Right atrium auricular region (tissue), 2 donors: ENCODE measurements at regions not wholly inside any gene's neighbourhood (a gene's known extent, or its start where the extent isn't known, plus 50 kb on each side); places are given as distances from the start of the nearest gene placed in this dataset.
"Not testable (repeated sequence)": the region's sequence is repeated elsewhere in the genome, so short reads cannot be mapped to it uniquely, and the experiment has no call there.

Experiments
- DNase-seq: peaks from one replicate; pipeline ENCODE4 v3.0.0-alpha.2; 2019; ENCODE audit warnings: low spot score
- H3K27ac ChIP-seq, 2 donors: fragments of 200-600 bp; sonication (generic); 1 replicate in 1 of 2; 2 replicates in 1 of 2; pipeline ENCODE4 v1.5.1; 2016 to 2019
- H3K27me3 ChIP-seq, 2 donors: fragments of 200-600 bp; sonication (generic); one replicate each; pipeline versions ENCODE4 v1.5.1 to v1.6.0; 2017 to 2019
- H3K36me3 ChIP-seq: fragments of 200-600 bp; sonication (generic); one replicate; pipeline ENCODE4 v1.5.1; 2016
- H3K4me1 ChIP-seq, 2 donors: fragments of 200-600 bp; sonication (generic); one replicate each; pipeline versions ENCODE4 v1.5.1 to v1.6.0; 2017 to 2019
- H3K4me3 ChIP-seq, 2 donors: fragments of 200-600 bp; sonication (generic); 1 replicate in 1 of 2; 2 replicates in 1 of 2; pipeline ENCODE4 v1.5.1; 2017 to 2019; ENCODE audit warnings: mild to moderate bottlenecking in 1 of 2, moderate library complexity in 1 of 2
- H3K9me3 ChIP-seq, 2 donors: fragments of 200-600 bp; sonication (generic); one replicate each; pipeline ENCODE4 v1.5.1; 2019
- CTCF ChIP-seq, 2 donors: fragments of 200-600 bp; sonication (generic); IDR thresholded peaks; one replicate each; pipeline ENCODE4 v1.5.1; 2019; ENCODE audit warnings: antibody characterized with exemption in 2 of 2

DNA sequence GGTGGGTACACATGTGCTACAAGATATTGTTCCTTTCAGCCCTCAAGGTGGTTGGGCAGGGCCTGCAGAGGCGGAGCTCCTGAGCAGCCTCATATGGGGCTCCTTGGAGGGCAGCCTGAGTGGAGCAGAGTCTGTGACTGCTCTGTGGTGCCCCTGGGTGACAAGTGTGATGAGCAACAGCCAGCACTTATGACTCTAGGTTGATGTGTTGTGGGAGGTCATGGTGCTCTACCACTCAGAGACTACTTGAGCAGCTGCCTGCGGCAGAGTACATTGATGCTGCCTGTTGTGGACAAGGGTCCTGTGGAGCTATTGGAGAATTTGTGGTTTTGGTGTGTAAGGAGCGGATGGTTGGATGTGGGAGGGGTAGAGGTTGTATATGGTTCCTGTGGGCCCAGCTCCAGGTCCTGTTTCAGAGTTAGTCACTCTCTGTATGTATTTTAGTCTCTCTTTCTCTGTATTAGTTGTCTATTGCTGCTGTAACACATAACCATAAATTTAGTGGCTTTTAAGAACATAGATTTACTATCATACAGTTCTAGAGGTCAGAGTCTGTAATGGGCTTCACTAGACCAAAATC is 141.3 kb downstream of the SREK1 start:
- Histone ChIP-seq H3K27me3 (no peaks in the 10 kb centered on the region), H3K27ac (no peak overlapping the region), H3K4me3 (no peak overlapping the region), H3K4me1 (no peaks in the 10 kb centered on the region), H3K36me3 (no peaks in the 10 kb centered on the region), H3K9me3 (no peaks in the 10 kb centered on the region)
- no peak for DNase-seq
- TF ChIP-seq CTCF (IDR thresholded peaks at IDR 0.05): no peak

DNA sequence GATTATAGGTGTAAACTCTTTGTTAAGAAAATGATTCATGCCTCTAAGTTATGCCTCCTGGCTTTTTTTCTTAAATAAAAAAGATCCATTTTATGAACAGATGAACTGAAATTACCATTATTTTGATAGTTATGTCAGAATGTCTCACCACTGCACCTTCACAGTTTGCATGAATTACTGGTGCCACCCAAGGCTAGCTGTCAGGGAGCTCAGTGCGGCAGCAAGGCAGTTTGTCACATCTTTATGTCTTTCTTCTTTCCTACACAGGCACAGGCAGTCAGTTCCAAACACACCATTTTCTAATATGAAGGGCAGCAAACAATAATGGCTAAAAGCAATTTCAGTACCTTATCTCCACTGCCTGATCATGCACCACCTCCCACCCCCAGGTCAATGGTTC is 147.7 kb downstream of the SREK1 start:
- H3K36me3 ChIP-seq: no peaks in the 10 kb centered on the region
- H3K27ac ChIP-seq: no peak overlapping the region
- TF ChIP-seq CTCF (IDR thresholded peaks at IDR 0.05): no peak
- H3K27me3 ChIP-seq: no peaks in the 10 kb centered on the region
- H3K4me1 ChIP-seq: no peaks in the 10 kb centered on the region
- no peaks in the 10 kb centered on the region for H3K9me3 ChIP-seq
- no peak for DNase-seq
- H3K4me3 ChIP-seq: no peak overlapping the region

DNA sequence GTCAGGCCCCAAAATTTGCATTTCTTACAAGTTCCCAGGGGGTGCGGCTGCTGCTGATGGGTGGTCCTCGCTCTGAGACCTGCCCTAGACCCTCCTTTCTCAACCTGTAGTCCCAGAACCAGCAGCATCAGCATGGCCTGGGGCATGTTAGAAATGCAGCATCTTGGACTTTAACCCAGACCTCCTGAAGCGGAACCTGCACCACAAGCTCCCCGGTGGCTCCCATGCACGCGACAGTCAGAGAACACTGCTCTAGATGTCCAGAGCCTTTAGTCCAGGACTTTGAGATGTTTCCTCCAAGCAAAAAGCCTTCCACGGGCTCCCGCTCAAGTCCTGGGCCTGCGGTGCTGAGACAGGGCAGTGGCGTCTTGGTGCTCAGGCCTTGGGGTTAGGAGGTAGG is 149.8 kb downstream of the SREK1 start:
- not testable (repeated sequence) for H3K27me3 ChIP-seq, H3K4me1 ChIP-seq

GRCh38 chr5:66299463-66299862 is 155.4 kb downstream of the SREK1 start:
- Histone ChIP-seq H3K27me3 (no peaks in the 10 kb centered on the region), H3K4me3 (no peak overlapping the region), H3K36me3 (no peaks in the 10 kb centered on the region), H3K27ac (no peak overlapping the region), H3K9me3 (no peaks in the 10 kb centered on the region), H3K4me1 (no peaks in the 10 kb centered on the region)
- no peak for DNase-seq
- no peak for TF ChIP-seq CTCF (IDR thresholded peaks at IDR 0.05)

More for the DNA sequence above, 149.8 kb downstream of the SREK1 start:
- H3K27ac ChIP-seq, H3K36me3 ChIP-seq, H3K9me3 ChIP-seq, DNase-seq, H3K4me3 ChIP-seq: not testable (repeated sequence)

GRCh38 chr5:66302344-66302743 is 158.2 kb downstream of the SREK1 start:
- peaks cover 0 to 13% of the 10 kb centered on the region in 2 donors for H3K4me1 ChIP-seq
- no peaks in the 10 kb centered on the region for H3K36me3 ChIP-seq
- TF ChIP-seq CTCF (IDR thresholded peaks at IDR 0.05): no peak
- H3K9me3 ChIP-seq: no peaks in the 10 kb centered on the region
- H3K27me3 ChIP-seq: no peaks in the 10 kb centered on the region
- no peak for DNase-seq
- H3K4me3 ChIP-seq: no peak overlapping the region
- H3K27ac ChIP-seq: no peak overlapping the region

GRCh38 chr5:66306105-66306843 is 162.2 kb downstream of the SREK1 start:
- no peaks in the 10 kb centered on the region for H3K9me3 ChIP-seq
- no peaks in the 10 kb centered on the region for H3K36me3 ChIP-seq
- peaks cover 0 to 24% of the 10 kb centered on the region in 2 donors for H3K4me1 ChIP-seq
- H3K27me3 ChIP-seq: no peaks in the 10 kb centered on the region
- TF ChIP-seq CTCF (IDR thresholded peaks at IDR 0.05): peak; percentile 68 to 81
- no peak overlapping the region for H3K4me3 ChIP-seq
- no peak for DNase-seq
- peak overlapping the region in 1 of 2 donors; percentile 62 for H3K27ac ChIP-seq
